WERI-Rb-1 (cell line): ENCODE measurements at regions not wholly inside any gene's neighbourhood (a gene's known extent, or its start where the extent isn't known, plus 50 kb on each side); places are given as distances from the start of the nearest gene placed in this dataset.

ENCODE experiments used
- DNase-seq: peaks from one replicate; pipeline ENCODE4 v3.0.0-alpha.2; 2020
- H3K27ac ChIP-seq: fragments of 250-450 bp; sonication (Bioruptor Pico); 2 replicates; pipeline ENCODE4 v1.5.1; 2020; ENCODE audit warnings: mild to moderate bottlenecking, moderate library complexity
- H3K27me3 ChIP-seq: fragments of 250-450 bp; sonication (Bioruptor Pico); 2 replicates; pipeline ENCODE4 v1.5.1; 2021; ENCODE audit warnings: mild to moderate bottlenecking, low read depth, moderate library complexity; ENCODE audit not compliant: insufficient read depth, severe bottlenecking
- H3K36me3 ChIP-seq: fragments of 250-450 bp; sonication (Bioruptor Pico); 2 replicates; pipeline ENCODE4 v1.5.1; 2020; ENCODE audit warnings: mild to moderate bottlenecking, moderate library complexity
- H3K4me3 ChIP-seq: 2 replicates; pipeline ENCODE4 v1.5.1; 2011; ENCODE audit warnings: low read depth, mild to moderate bottlenecking, control low read depth, low read length
- H3K9me3 ChIP-seq: fragments of 250-450 bp; sonication (Bioruptor Pico); 2 replicates; pipeline ENCODE4 v1.5.1; 2021; ENCODE audit warnings: mild to moderate bottlenecking, moderate library complexity; ENCODE audit not compliant: severe bottlenecking
- CTCF ChIP-seq: IDR thresholded peaks from 2 replicates; pipeline ENCODE4 v1.5.1; 2011; ENCODE audit warnings: low read depth, mild to moderate bottlenecking, control low read depth, inconsistent platforms, low read length

- TF ChIP-seq CTCF, result no peak
- no peak for DNase-seq
These were observed 398.0 kb upstream of the SLC24A2 start for GRCh38 chr9:20186823-20187222.

GRCh38 chr9:20186231-20186630 is 397.4 kb upstream of the SLC24A2 start:
- no peak for DNase-seq
- TF ChIP-seq CTCF, result no peak
- no peak overlapping the region for H3K4me3 ChIP-seq
- H3K36me3 ChIP-seq, result no peaks in the 10 kb centered on the region
- H3K27me3 ChIP-seq, result no peaks in the 10 kb centered on the region
- H3K27ac ChIP-seq, result no peak overlapping the region
- H3K9me3 ChIP-seq, result no peaks in the 10 kb centered on the region

More at GRCh38 chr9:20186823-20187222, 398.0 kb upstream of the SLC24A2 start:
- Histone ChIP-seq H3K9me3 (no peaks in the 10 kb centered on the region), H3K27me3 (no peaks in the 10 kb centered on the region), H3K36me3 (no peaks in the 10 kb centered on the region), H3K4me3 (no peak overlapping the region), H3K27ac (no peak overlapping the region)

GRCh38 chr9:20184541-20184940 is 395.7 kb upstream of the SLC24A2 start:
- Histone ChIP-seq H3K9me3 (no peaks in the 10 kb centered on the region), H3K27ac (no peak overlapping the region), H3K4me3 (no peak overlapping the region), H3K27me3 (no peaks in the 10 kb centered on the region), H3K36me3 (no peaks in the 10 kb centered on the region)
- TF ChIP-seq CTCF, result no peak
- DNase-seq, result no peak

- DNase-seq, result no peak
- Histone ChIP-seq H3K27ac (no peak overlapping the region), H3K9me3 (no peaks in the 10 kb centered on the region), H3K36me3 (no peaks in the 10 kb centered on the region), H3K4me3 (no peak overlapping the region), H3K27me3 (no peaks in the 10 kb centered on the region)
- no peak for TF ChIP-seq CTCF
These were observed 389.8 kb upstream of the SLC24A2 start for GRCh38 chr9:20178679-20179078.

GRCh38 chr9:20178197-20178596 is 389.4 kb upstream of the SLC24A2 start:
- Histone ChIP-seq H3K27ac (no peak overlapping the region), H3K36me3 (no peaks in the 10 kb centered on the region), H3K27me3 (no peaks in the 10 kb centered on the region), H3K4me3 (no peak overlapping the region), H3K9me3 (no peaks in the 10 kb centered on the region)
- TF ChIP-seq CTCF, result no peak
- DNase-seq, result no peak

GRCh38 chr9:20170122-20170521 is 381.3 kb upstream of the SLC24A2 start:
- TF ChIP-seq CTCF, result no peak

More at GRCh38 chr9:20170122-20170521, 381.3 kb upstream of the SLC24A2 start:
- H3K4me3 ChIP-seq, result no peak overlapping the region
- no peaks in the 10 kb centered on the region for H3K36me3 ChIP-seq
- no peaks in the 10 kb centered on the region for H3K27me3 ChIP-seq
- no peak for DNase-seq
- peaks cover 7% of the 10 kb centered on the region for H3K9me3 ChIP-seq
- H3K27ac ChIP-seq, result no peak overlapping the region
